ENCODE measurements at regions not wholly inside any gene's neighbourhood (a gene's known extent, or its start where the extent isn't known, plus 50 kb on each side); places are given as distances from the start of the nearest gene placed in this dataset.
A peak's percentile ranks its signal among the peaks of the same experiment; 100 is the strongest.

GRCh38 chr9:78438211-78438610, 141.3 kb downstream of the PSAT1 start:
- CTCF ChIA-PET, result no interaction called here
- no peaks in the 10 kb centered on the region for H3K9me3 Mint-ChIP-seq (ENCODE audit: low read depth, unreplicated experiment)
- H3K27ac Mint-ChIP-seq (ENCODE audit: unreplicated experiment), result no peak overlapping the region
- peaks cover 60% of the 10 kb centered on the region for H3K27me3 Mint-ChIP-seq (ENCODE audit: unreplicated experiment)
- H3K4me3 Mint-ChIP-seq (ENCODE audit: low read depth, unreplicated experiment), result no peak overlapping the region
- H3K4me1 Mint-ChIP-seq (ENCODE audit: low read depth, unreplicated experiment), result no peaks in the 10 kb centered on the region
- no peaks in the 10 kb centered on the region for H3K36me3 Mint-ChIP-seq (ENCODE audit: insufficient read depth, unreplicated experiment)
- DNase-seq, result no peak
- BruUV-seq (replicated peaks), result no TSS peak
- TF ChIP-seq, protein P1, sequence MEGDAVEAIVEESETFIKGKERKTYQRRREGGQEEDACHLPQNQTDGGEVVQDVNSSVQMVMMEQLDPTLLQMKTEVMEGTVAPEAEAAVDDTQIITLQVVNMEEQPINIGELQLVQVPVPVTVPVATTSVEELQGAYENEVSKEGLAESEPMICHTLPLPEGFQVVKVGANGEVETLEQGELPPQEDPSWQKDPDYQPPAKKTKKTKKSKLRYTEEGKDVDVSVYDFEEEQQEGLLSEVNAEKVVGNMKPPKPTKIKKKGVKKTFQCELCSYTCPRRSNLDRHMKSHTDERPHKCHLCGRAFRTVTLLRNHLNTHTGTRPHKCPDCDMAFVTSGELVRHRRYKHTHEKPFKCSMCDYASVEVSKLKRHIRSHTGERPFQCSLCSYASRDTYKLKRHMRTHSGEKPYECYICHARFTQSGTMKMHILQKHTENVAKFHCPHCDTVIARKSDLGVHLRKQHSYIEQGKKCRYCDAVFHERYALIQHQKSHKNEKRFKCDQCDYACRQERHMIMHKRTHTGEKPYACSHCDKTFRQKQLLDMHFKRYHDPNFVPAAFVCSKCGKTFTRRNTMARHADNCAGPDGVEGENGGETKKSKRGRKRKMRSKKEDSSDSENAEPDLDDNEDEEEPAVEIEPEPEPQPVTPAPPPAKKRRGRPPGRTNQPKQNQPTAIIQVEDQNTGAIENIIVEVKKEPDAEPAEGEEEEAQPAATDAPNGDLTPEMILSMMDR (IDR thresholded peaks at IDR 0.05; ENCODE audit: unreplicated experiment), result no peak
- intact Hi-C loops (cut with micrococcal nuclease; ENCODE audit: unreplicated experiment), result loop anchor here (10.0 kb wide), 1 partner anchor 167 kb away; no protein-coding TSS in a partner anchor

GRCh38 chr9:78438780-78439179, 141.9 kb downstream of the PSAT1 start:
- intact Hi-C loops (cut with micrococcal nuclease; ENCODE audit: unreplicated experiment), result loop anchor here (10.0 kb wide), 1 partner anchor 166 kb away; no protein-coding TSS in a partner anchor
- Mint-ChIP-seq H3K4me3 (ENCODE audit: low read depth, unreplicated experiment) (no peak overlapping the region), H3K9me3 (ENCODE audit: low read depth, unreplicated experiment) (no peaks in the 10 kb centered on the region), H3K27ac (ENCODE audit: unreplicated experiment) (no peak overlapping the region), H3K27me3 (ENCODE audit: unreplicated experiment) (peaks cover 63% of the 10 kb centered on the region), H3K36me3 (ENCODE audit: insufficient read depth, unreplicated experiment) (no peaks in the 10 kb centered on the region), H3K4me1 (ENCODE audit: low read depth, unreplicated experiment) (no peaks in the 10 kb centered on the region)
- DNase-seq, result no peak
- no TSS peak for BruUV-seq (replicated peaks)
- CTCF ChIA-PET, result no interaction called here
- TF ChIP-seq, protein P1 (IDR thresholded peaks at IDR 0.05; ENCODE audit: unreplicated experiment), result no peak

- intact Hi-C loops (cut with micrococcal nuclease; ENCODE audit: unreplicated experiment), result loop anchor here (10.0 kb wide), 1 partner anchor 165 kb away; no protein-coding TSS in a partner anchor
- CTCF ChIA-PET, result no interaction called here
- no peak overlapping the region for H3K27ac Mint-ChIP-seq (ENCODE audit: unreplicated experiment)
- TF ChIP-seq, protein P1 (IDR thresholded peaks at IDR 0.05; ENCODE audit: unreplicated experiment), result peak; percentile 68
- peaks cover 69% of the 10 kb centered on the region for H3K27me3 Mint-ChIP-seq (ENCODE audit: unreplicated experiment)
- BruUV-seq (replicated peaks), result no TSS peak
- no peaks in the 10 kb centered on the region for H3K4me1 Mint-ChIP-seq (ENCODE audit: low read depth, unreplicated experiment)
- peak; percentile 68 for DNase-seq
- H3K36me3 Mint-ChIP-seq (ENCODE audit: insufficient read depth, unreplicated experiment), result no peaks in the 10 kb centered on the region
- H3K4me3 Mint-ChIP-seq (ENCODE audit: low read depth, unreplicated experiment), result no peak overlapping the region
- no peaks in the 10 kb centered on the region for H3K9me3 Mint-ChIP-seq (ENCODE audit: low read depth, unreplicated experiment)
These were observed 142.4 kb downstream of the PSAT1 start for GRCh38 chr9:78439190-78439865.

DNA sequence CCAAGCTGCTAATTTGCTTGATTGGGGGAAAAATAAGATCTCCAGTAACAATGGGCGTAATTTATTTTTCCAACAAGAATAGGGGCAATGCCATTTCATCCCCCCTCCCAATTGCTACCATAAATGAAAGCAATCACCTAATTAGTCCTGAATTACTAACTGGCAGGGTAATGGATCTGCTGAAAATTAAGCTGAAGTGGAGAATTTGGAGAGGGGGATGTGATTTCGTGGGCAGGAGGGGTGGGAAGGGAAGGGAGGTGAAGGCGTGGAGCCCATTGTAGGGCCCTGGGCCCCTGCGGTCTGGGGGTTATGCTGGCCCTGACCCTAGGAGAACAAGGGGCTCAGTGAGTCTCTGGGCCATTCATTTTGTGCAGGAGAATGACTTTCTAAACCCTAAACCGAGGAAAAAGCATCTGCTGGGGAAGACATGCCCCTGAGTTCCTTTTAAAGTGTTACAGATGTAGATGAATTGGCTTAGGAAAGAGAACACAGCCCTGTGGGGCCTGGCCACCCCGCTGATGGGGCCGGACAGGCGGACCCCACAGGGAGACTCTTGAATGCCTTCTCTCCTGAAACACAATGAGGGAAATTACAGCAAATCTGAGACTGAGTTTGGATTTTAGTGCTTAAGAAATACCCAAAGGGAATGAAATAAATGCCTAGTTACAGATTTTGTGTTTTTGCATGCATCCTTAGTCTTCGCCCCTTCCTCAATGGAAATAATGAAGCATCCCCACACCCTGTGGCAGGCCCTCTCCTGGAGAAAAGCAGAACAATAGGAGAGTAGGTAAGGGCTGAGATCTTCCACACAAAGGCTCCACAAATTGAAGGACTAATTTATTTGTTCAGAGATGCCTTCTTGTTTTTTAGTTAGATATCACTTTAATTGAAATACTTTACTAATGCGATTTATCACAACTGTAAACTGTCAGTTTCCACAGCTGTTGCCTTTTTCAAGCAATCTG, 143.2 kb downstream of the PSAT1 start:
- H3K27me3 Mint-ChIP-seq (ENCODE audit: unreplicated experiment), result peaks cover 63% of the 10 kb centered on the region
- H3K36me3 Mint-ChIP-seq (ENCODE audit: insufficient read depth, unreplicated experiment), result no peaks in the 10 kb centered on the region
- DNase-seq, result no peak
- H3K27ac Mint-ChIP-seq (ENCODE audit: unreplicated experiment), result no peak overlapping the region
- H3K9me3 Mint-ChIP-seq (ENCODE audit: low read depth, unreplicated experiment), result no peaks in the 10 kb centered on the region
- BruUV-seq (replicated peaks), result no TSS peak
- intact Hi-C loops (cut with micrococcal nuclease; ENCODE audit: unreplicated experiment), result loop anchor here (10.0 kb wide), 1 partner anchor 165 kb away; no protein-coding TSS in a partner anchor
- H3K4me1 Mint-ChIP-seq (ENCODE audit: low read depth, unreplicated experiment), result no peaks in the 10 kb centered on the region
- H3K4me3 Mint-ChIP-seq (ENCODE audit: low read depth, unreplicated experiment), result no peak overlapping the region
- CTCF ChIA-PET, result no interaction called here
- TF ChIP-seq, protein P1 (IDR thresholded peaks at IDR 0.05; ENCODE audit: unreplicated experiment), result no peak
